GM21528 (cell line): ENCODE measurements at regions not wholly inside any gene's neighbourhood (a gene's known extent, or its start where the extent isn't known, plus 50 kb on each side); places are given as distances from the start of the nearest gene placed in this dataset.

ENCODE experiments used
- ATAC-seq: cut with Tn5 transposase; IDR thresholded peaks from one replicate; pipeline ENCODE4 v1.9.1; 2021; ENCODE audit warnings: mild to moderate bottlenecking, moderate library complexity; ENCODE audit not compliant: unreplicated experiment, low FRiP score

- ATAC-seq = no peak
Measured at GRCh38 chr11:115906171-115906570, 402.0 kb upstream of the CADM1 start.

- no peak for ATAC-seq
Measured at GRCh38 chr11:115905341-115906000, 401.3 kb upstream of the CADM1 start.

- no peak for ATAC-seq
Measured at GRCh38 chr11:115903179-115903578, 399.0 kb upstream of the CADM1 start.

- no peak for ATAC-seq
Measured at GRCh38 chr11:115901069-115901468, 396.9 kb upstream of the CADM1 start.

GRCh38 chr11:115900111-115900510 lies 395.9 kb upstream of the CADM1 start:
- no peak for ATAC-seq

- ATAC-seq = no peak
Measured at GRCh38 chr11:115897707-115898106, 393.5 kb upstream of the CADM1 start.

GRCh38 chr11:115896084-115896483 lies 391.9 kb upstream of the CADM1 start:
- no peak for ATAC-seq

GRCh38 chr11:115895594-115895993 lies 391.4 kb upstream of the CADM1 start:
- ATAC-seq = no peak

- no peak for ATAC-seq
Measured at GRCh38 chr11:115894176-115894575, 390.0 kb upstream of the CADM1 start.

- ATAC-seq = no peak
Measured at GRCh38 chr11:115893461-115894099, 389.4 kb upstream of the CADM1 start.

GRCh38 chr11:115892016-115892415 lies 387.8 kb upstream of the CADM1 start:
- no peak for ATAC-seq

GRCh38 chr11:115891581-115891980 lies 387.4 kb upstream of the CADM1 start:
- ATAC-seq = no peak

GRCh38 chr11:115890500-115890899 lies 386.3 kb upstream of the CADM1 start:
- ATAC-seq = no peak

GRCh38 chr11:115889712-115890111 lies 385.5 kb upstream of the CADM1 start:
- no peak for ATAC-seq

- ATAC-seq = no peak
Measured at GRCh38 chr11:115887727-115888126, 383.5 kb upstream of the CADM1 start.

- no peak for ATAC-seq
Measured at GRCh38 chr11:115887316-115887715, 383.1 kb upstream of the CADM1 start.

GRCh38 chr11:115886422-115886733 lies 382.2 kb upstream of the CADM1 start:
- ATAC-seq = no peak

- no peak for ATAC-seq
Measured at GRCh38 chr11:115885535-115886421, 381.6 kb upstream of the CADM1 start.

- no peak for ATAC-seq
Measured at GRCh38 chr11:115884800-115885534, 380.8 kb upstream of the CADM1 start.

GRCh38 chr11:115874843-115875242 lies 370.6 kb upstream of the CADM1 start:
- peak; percentile 68 for ATAC-seq

GRCh38 chr11:115873813-115874212 lies 369.6 kb upstream of the CADM1 start:
- ATAC-seq = peak; percentile 43
